K562 (cell line): ENCODE measurements at regions not wholly inside any gene's neighbourhood (a gene's known extent, or its start where the extent isn't known, plus 50 kb on each side); places are given as distances from the start of the nearest gene placed in this dataset.

Experiments
- ATAC-seq: fragments of 200-7000 bp; cut with Tn5 transposase; 3 replicates; pipeline ENCODE4 v1.9.1; 2020; ENCODE audit warnings: moderate library complexity
- BruUV-seq: library from RNA; stranded (reverse); fragments of 400-500 nt; replicated peaks from 2 replicates; lab custom pipeline; 2021; lab: Mats Ljungman, UMichigan
- CTCF ChIA-PET: fragments of 300-600 bp; formaldehyde crosslinking; extraction: SDS; loops from one replicate; lab custom pipeline; 2021; ENCODE audit warnings: low intra/inter-chr PET ratio; lab: Yijun Ruan, JAX
- POLR2A ChIA-PET: fragments of 300-600, 350-650 bp; sonication (Branson Sonifier 250); formaldehyde crosslinking; extraction: SDS; loops from one replicate; lab custom pipeline; 2021; ENCODE audit warnings: antibody characterized with exemption, inconsistent platforms; lab: Yijun Ruan, JAX
- DNase-seq, 4 experiments: peaks; one replicate each; pipeline versions ENCODE4 v3.0.0 to v3.0.0-alpha.2; 2011 to 2018; ENCODE audit warnings: low spot score in 3 of 4, mixed read lengths in 3 of 4; ENCODE audit errors: extremely low read depth in 1 of 4
- FAIRE-seq: peaks from 2 replicates; lab custom pipeline; 2011; peaks lifted over from hg19 to GRCh38; lab: Jason Lieb, UNC
- H2AFZ ChIP-seq: 2 replicates; pipeline ENCODE4 v1.6.0; 2011; ENCODE audit warnings: low read depth, low read length, control low read depth, inconsistent platforms
- H3K27ac ChIP-seq: fragments of 200-600 bp; 3 replicates; pipeline ENCODE4 v1.8.0; 2011; ENCODE audit warnings: low read depth, mild to moderate bottlenecking, control low read depth, inconsistent platforms, low read length, moderate library complexity, mixed read lengths; ENCODE audit errors: extremely low read depth
- H3K27me3 ChIP-seq, 2 experiments: fragments of 300-600 bp in 1 of 2; 2 replicates in 1 of 2; 3 replicates in 1 of 2; pipeline versions ENCODE4 v1.6.0 to v1.8.0; 2011; ENCODE audit warnings: inconsistent platforms in 2 of 2, low read length in 2 of 2, mild to moderate bottlenecking in 1 of 2, mixed read lengths in 1 of 2, moderate library complexity in 1 of 2; ENCODE audit not compliant: control insufficient read depth in 2 of 2, insufficient read depth in 2 of 2
- H3K36me3 ChIP-seq: fragments of 300-600 bp; 3 replicates; pipeline ENCODE4 v1.8.0; 2011; ENCODE audit warnings: mild to moderate bottlenecking, low read length, inconsistent platforms; ENCODE audit not compliant: control insufficient read depth, insufficient read depth
- H3K4me1 ChIP-seq, 2 experiments: fragments of 200-600 bp in 1 of 2; replicated peaks in 1 of 2; 2 replicates in 1 of 2; 3 replicates in 1 of 2; pipeline versions ENCODE4 v1.5.1 to v1.8.0; 2011; ENCODE audit warnings: inconsistent platforms in 2 of 2, low read length in 2 of 2, mild to moderate bottlenecking in 1 of 2, mixed read lengths in 1 of 2, moderate library complexity in 1 of 2; ENCODE audit not compliant: control insufficient read depth in 2 of 2, insufficient read depth in 2 of 2
- H3K4me2 ChIP-seq: 2 replicates; pipeline ENCODE4 v1.6.1; 2011; ENCODE audit warnings: low read length, control low read depth, inconsistent platforms, mixed read lengths; ENCODE audit not compliant: insufficient read depth
- H3K4me3 ChIP-seq: fragments of 200-600 bp; sonication (generic), shearing (Covaris generic); 2 replicates; pipeline ENCODE4 v1.5.1; 2016; ENCODE audit warnings: control low read depth, inconsistent platforms
- H3K79me2 ChIP-seq: fragments of 200-600 bp; 3 replicates; pipeline ENCODE4 v1.8.0; 2011; ENCODE audit warnings: low read length, inconsistent platforms; ENCODE audit not compliant: control insufficient read depth, insufficient read depth
- H3K9ac ChIP-seq, 2 experiments: 2 replicates each; pipeline versions ENCODE4 v1.6.0 to v1.6.1; 2011; ENCODE audit warnings: low read depth in 2 of 2, low read length in 2 of 2, control low read depth in 1 of 2, inconsistent platforms in 1 of 2, mild to moderate bottlenecking in 1 of 2, mixed read lengths in 1 of 2; ENCODE audit not compliant: insufficient read depth in 1 of 2
- H3K9me1 ChIP-seq: one replicate; pipeline ENCODE4 v1.6.0; 2011; ENCODE audit warnings: inconsistent platforms, mild to moderate bottlenecking, low read length, moderate library complexity; ENCODE audit not compliant: control insufficient read depth, insufficient read depth
- H3K9me3 ChIP-seq: replicated peaks from 2 replicates; pipeline ENCODE4 v1.5.1; 2011; ENCODE audit warnings: low read depth, low read length, inconsistent platforms; ENCODE audit not compliant: control insufficient read depth, insufficient read depth
- H4K20me1 ChIP-seq: replicated peaks from 2 replicates; pipeline ENCODE4 v1.6.1; 2011; ENCODE audit warnings: low read length, inconsistent platforms, mixed read lengths; ENCODE audit not compliant: control insufficient read depth, insufficient read depth
- BRD9 ChIP-seq: fragments of 450-650 bp; IDR thresholded peaks from 2 replicates; pipeline ENCODE4 v1.6.1; 2018; ENCODE audit warnings: low read depth; ENCODE audit not compliant: partially characterized antibody
- CBX1 ChIP-seq: sonication (generic); IDR thresholded peaks from 2 replicates; pipeline ENCODE4 v1.6.1; 2016; ENCODE audit warnings: antibody characterized with exemption, low read depth, mild to moderate bottlenecking
- HDAC3 ChIP-seq: fragments of 450-650 bp; IDR thresholded peaks from 2 replicates; pipeline ENCODE4 v1.6.1; 2018; ENCODE audit warnings: borderline replicate concordance, mild to moderate bottlenecking, moderate library complexity; ENCODE audit not compliant: partially characterized antibody
- HIVEP1 ChIP-seq: fragments of 250-450 bp; sonication (Bioruptor Pico); IDR thresholded peaks from 2 replicates; pipeline ENCODE4 v1.4.0; 2020; ENCODE audit warnings: mild to moderate bottlenecking
- RAD51 ChIP-seq: fragments of 450-650 bp; IDR thresholded peaks from 2 replicates; pipeline ENCODE4 v1.7.1; 2016; ENCODE audit warnings: low read depth, mild to moderate bottlenecking, borderline replicate concordance
- RUNX1 ChIP-seq: sonication (generic); IDR thresholded peaks from 2 replicates; pipeline ENCODE4 v1.6.1; 2016; ENCODE audit warnings: antibody characterized with exemption, low read depth
- SIX5 ChIP-seq, 2 experiments: IDR thresholded peaks; 2 replicates each; pipeline ENCODE4 v1.6.1; 2011; ENCODE audit warnings: low read length in 2 of 2, borderline replicate concordance in 1 of 2, low read depth in 1 of 2, mild to moderate bottlenecking in 1 of 2, moderate library complexity in 1 of 2; ENCODE audit not compliant: insufficient read depth in 1 of 2
- ZNF277 ChIP-seq: fragments of 250-450 bp; sonication (Bioruptor Pico); IDR thresholded peaks from 2 replicates; pipeline ENCODE4 v1.8.0; 2022; ENCODE audit warnings: inconsistent platforms, mild to moderate bottlenecking, moderate library complexity, borderline replicate concordance
- WGBS: fragments of 100-300 bp; shearing (Covaris generic); methylation state at CpG from one replicate; pipeline ENCODE4 v1.1.6; 2016; ENCODE audit warnings: low coverage, mixed read lengths; ENCODE audit not compliant: insufficient coverage; ENCODE audit errors: missing lambda C conversion rate; 5-methylcytosine and 5-hydroxymethylcytosine counted together
- in situ Hi-C: fragments of 300-500 bp; cut with MboI; formaldehyde crosslinking; loops from 4 replicates; pipeline ENCODE4 v1.15.0; 2018; ENCODE audit warnings: inconsistent platforms, mixed read lengths
- intact Hi-C: fragments of 100-400 bp; cut with micrococcal nuclease; formaldehyde crosslinking; loops from 2 replicates; pipeline ENCODE4 v1.14.2; 2022
- TF ChIP-seq, protein P1 (sequence below): sonication (generic); formaldehyde crosslinking; IDR thresholded peaks from 2 replicates; pipeline ENCODE4 v1.5.0; 2020; ENCODE audit warnings: missing genetic modification reagents

DNA sequence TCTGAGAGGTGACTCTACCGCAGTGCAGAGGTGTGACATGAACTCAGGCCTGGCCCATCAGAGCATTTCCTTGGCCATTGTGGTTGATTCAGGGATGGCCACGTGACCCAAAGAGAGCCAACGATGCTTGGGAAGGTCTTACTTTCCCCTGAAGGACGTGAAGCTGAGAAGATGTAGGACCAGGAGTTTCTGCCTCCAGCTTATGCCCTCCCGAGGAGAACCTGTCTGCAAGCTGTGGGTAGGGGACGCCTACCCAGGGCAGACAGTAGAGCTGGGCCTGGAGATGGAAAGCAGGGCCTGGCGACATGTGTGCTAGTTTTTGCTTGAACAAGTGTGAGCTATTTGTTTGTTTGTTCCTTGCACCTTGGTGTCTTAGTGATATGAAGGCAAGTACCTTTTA, 89.4 kb downstream of the RPLP1 start:
- BruUV-seq = no TSS peak

More for the DNA sequence above, 89.4 kb downstream of the RPLP1 start:
- Histone ChIP-seq H4K20me1 (no peaks in the 10 kb centered on the region; the same call in 1 of the 2 replicates), H3K9me1 (no peaks in the 10 kb centered on the region), H3K27me3 (peaks cover 11 to 49% of the 10 kb centered on the region in 2 experiments; a peak in 4 of 5 replicates), H3K4me1 (no peaks in the 10 kb centered on the region), H2AFZ (no peak overlapping the region), H3K27ac (no peak overlapping the region), H3K4me3 (no peak overlapping the region), H3K4me2 (no peak overlapping the region), H3K79me2 (no peaks in the 10 kb centered on the region), H3K9me3 (no peaks in the 10 kb centered on the region), H3K36me3 (no peaks in the 10 kb centered on the region), H3K9ac (no peak overlapping the region)
- WGBS = 1% methylated on average over 7 of the region's 7 CpGs
- in situ Hi-C loops = no loop called here
- intact Hi-C loops = no loop called here
- TF ChIP-seq HDAC3 = no peak
- no peak for TF ChIP-seq SIX5 (IDR thresholded peaks at IDR 0.05; ENCODE audit: borderline replicate concordance in 1 of 2, insufficient read depth in 1 of 2, low read depth in 1 of 2, low read length in 2 of 2)
- no peak for TF ChIP-seq HIVEP1 (CRISPR knock-in tag)
- TF ChIP-seq, protein P1, sequence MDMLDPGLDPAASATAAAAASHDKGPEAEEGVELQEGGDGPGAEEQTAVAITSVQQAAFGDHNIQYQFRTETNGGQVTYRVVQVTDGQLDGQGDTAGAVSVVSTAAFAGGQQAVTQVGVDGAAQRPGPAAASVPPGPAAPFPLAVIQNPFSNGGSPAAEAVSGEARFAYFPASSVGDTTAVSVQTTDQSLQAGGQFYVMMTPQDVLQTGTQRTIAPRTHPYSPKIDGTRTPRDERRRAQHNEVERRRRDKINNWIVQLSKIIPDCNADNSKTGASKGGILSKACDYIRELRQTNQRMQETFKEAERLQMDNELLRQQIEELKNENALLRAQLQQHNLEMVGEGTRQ = peak; percentile 54
- TF ChIP-seq CBX1 = no peak
- TF ChIP-seq RUNX1 = no peak
- TF ChIP-seq RAD51 = 0 out of 2 replicates have a peak, but pooled peaks have one; percentile 12
- TF ChIP-seq BRD9 = no peak
- no peak for TF ChIP-seq ZNF277 (CRISPR knock-in tag)
- ATAC-seq = no peak
- FAIRE-seq = no peak
- CTCF ChIA-PET = no interaction called here
- no peak for DNase-seq
- POLR2A ChIA-PET = no interaction called here
